HTR-8/SVneo (cell line): ENCODE measurements at regions not wholly inside any gene's neighbourhood (a gene's known extent, or its start where the extent isn't known, plus 50 kb on each side); places are given as distances from the start of the nearest gene placed in this dataset.

Source experiments
- DNase-seq: peaks from one replicate; pipeline ENCODE4 v3.0.0; 2011; ENCODE audit warnings: low spot score, mixed read lengths; ENCODE audit not compliant: insufficient read length
- FAIRE-seq: peaks from 2 replicates; lab custom pipeline; 2011; peaks lifted over from hg19 to GRCh38; lab: Jason Lieb, UNC

DNA sequence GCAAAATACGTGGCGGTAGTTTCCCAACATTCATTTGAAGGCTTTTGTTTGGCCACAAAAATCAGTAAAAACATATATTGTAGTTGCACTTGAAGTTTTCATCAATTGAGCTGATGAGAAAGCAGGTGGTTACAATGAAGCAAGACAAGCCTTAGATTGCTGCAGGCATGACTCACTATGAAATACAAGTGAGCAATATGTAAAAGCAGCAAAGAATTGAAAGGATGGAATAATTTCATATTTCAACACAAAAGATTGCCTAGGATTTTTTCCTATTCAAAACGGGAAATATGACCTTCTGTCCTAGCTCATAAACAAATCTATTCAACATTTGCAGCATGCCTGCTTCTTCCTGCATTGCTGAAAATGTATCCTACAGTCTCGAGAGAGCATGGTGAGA, 190.9 kb upstream of the BANK1 start:
- no peak for DNase-seq
- no peak for FAIRE-seq

DNA sequence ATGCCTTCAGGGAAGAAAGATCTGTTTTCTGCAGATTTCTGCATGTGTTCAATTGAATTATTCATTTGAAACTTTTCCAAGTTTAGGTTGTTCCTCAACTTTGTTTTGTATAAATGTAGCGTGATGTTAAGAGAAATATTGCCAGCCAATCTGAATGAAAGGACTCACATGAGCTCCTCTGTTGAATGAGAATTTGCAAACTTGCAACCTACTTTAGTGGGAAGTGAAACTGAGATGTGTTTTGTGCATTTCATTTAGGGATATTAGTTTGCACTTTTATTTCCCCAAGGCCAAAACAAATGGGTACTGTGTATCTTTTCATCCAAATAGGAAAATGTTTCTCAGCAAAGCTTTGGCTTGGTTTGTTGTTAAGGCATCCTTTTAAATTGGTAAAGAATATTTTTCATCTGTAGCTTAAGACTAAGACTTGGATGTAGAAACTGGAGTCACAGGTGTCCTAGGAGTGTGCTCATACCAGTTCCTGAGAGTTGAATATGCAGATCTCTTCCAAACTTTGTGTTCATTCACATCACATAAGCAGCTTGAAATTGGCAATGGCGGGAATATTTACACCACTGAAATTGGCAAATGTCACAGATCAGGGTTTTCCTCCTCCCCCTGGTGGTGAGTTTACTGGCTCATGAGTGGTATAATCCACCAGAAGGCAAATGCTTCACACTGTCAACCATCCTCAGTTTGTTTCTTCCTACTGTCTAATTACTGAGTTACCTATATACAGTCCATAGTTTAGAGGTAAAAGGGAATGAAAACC, 193.6 kb upstream of the BANK1 start:
- FAIRE-seq (no peak), DNase-seq (no peak)

DNA sequence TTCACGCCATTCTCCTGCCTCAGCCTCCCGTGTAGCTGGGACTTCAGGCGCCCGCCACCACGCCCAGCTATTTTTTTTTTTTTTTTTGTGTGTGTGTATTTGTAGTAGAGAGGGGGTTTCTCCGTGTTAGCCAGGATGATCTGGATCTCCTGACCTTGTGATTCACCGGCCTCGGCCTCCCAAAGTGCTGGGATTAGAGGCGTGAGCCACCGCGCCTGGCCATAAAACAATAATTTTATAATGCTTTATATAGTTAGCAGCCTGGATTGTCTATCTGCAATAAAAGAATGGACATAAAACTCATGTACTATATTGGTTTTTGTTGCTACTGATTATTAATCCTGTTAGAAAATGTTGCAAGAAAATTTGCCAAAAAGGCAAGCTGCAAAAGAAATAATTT, 195.9 kb upstream of the BANK1 start:
- no peak for FAIRE-seq

DNA sequence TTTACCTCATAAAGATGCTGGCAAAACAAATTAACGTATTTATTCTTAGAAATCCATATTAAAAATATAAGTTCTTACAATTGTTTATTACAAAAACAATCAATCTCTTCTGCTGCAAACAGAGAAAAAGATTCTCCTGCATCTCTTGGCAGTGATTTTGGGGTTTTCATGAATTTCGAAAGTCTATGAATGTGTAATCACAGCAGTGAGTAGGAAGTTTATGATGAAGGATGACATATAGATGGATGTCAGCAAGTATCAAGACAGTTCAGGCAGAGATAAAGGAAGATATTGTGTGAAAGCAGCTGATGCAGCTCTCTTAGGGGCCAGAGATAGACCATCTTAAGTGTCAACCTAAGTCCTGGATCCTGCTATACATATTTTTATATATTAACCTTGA, 196.9 kb upstream of the BANK1 start:
- no peak for FAIRE-seq
- DNase-seq = no peak

More for the DNA sequence above, 195.9 kb upstream of the BANK1 start:
- no peak for DNase-seq

DNA sequence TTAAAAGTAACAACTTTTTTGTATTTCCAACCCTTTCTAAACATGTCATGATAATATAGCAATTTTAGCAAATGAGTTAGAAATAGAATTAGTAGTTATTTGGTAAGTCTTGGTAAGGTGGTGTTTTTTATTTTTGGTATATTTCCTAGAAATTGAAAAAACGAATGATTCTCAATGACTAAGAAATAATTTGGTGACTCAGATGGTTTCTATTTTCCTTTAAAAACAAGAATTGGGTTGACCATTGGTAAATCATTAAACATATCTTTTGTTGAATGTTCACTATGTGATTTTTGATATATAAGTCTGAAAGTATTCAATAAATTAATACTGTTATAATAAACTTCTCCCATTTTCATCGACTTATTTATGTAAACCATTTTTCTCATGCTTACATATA, 206.2 kb upstream of the BANK1 start:
- DNase-seq (no peak), FAIRE-seq (no peak)

DNA sequence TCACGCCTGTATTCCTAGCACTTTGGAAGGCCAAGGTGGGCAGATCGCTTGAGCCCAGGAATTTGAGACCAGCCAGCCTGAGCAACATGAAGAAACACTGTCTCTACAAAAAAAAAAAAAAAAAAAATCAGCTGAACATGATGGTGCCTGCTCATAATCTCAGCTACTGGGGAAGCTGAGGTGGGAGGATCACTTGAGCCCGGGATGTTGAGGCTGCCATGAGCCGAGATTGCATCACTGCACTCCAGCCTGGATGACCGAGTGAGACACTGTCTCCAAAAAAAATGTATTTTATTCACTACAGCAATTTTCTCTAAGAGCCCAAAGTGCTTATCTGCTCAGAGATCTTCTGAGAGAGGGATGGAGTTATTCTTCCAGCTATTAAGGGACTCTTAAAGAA, 215.8 kb upstream of the PPP3CA start:
- DNase-seq (no peak), FAIRE-seq (no peak)

DNA sequence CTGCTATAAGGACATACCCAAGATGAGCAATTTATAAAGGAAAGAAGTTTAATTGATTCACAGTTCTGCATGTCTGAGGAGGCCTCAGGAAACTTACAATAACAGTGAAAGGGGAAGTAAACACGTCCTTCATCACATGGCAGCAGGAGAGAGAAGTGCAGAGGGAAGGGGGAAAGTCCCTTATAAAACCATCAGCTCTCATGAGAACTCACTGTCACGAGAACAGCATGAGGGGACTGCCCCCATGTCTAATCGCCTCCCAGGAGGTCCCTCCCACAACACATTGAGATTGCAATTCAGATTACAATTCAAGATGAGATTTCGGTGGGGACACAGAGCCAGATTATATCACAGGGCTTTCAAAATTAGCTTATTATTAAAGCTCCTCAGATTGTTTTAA, 209.5 kb upstream of the PPP3CA start:
- FAIRE-seq (no peak), DNase-seq (no peak)

DNA sequence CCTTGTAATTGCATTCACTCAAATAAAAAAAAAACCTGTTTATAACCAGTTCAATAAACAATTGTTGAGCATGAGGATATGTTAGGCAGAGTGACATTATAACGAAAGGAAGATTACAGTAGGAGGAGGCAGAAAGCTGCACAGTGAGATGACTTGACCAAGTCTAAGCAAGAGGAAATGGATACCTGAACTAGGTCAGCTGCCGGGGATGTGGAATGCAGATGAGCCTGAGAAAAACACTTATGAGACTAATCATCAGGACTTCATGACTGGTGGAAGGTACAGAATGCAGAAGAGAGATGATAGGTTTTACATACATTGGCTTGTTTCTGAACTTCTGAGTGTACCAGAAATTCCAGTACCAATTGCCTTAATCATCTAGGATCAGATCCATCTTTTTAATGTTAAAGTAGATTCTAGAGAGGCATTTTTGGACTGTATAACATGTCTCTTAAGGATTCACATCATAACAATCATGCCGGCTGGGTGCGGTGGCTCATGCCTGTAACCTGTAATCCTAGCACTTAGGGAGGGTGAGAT, 208.1 kb upstream of the PPP3CA start:
- DNase-seq (no peak), FAIRE-seq (no peak)

DNA sequence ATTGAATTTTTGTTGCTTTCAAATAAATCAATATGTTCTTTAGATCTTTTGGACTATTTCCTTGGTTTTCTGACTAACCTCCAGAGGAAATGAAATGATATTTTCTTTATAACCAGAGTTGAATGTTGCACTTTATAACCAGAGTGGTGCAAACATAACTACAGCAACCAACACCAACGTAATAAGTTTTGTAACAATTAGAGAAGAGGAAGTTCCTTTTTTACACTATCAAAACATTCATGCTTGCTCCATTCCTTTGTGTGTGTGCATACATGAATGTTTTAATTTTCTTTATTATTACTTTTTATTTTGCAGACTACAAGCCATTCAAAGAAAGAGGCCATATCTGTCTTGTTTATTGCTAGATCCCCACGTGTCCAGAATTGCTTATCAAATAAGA, 193.0 kb upstream of the PPP3CA start:
- DNase-seq (no peak), FAIRE-seq (no peak)

DNA sequence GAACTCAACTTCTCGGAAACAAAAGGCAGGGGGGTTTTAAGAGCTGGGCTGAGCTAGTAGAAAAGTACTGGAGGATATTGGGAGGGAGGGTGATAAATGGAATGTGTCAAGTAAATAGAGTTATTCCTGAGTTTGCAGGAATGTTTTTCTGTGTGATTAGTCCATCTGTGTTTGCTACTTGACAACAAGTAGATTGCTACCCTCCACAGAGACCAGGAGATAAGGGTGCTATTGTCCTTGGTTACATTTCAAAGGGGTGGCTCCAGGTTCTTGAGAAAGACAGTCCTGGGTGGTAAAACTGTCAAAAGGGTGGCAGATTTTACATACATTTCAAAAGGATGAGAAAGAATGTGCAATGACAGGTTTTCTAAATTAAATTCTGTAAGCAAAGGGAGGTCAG, 181.2 kb upstream of the PPP3CA start:
- DNase-seq (no peak), FAIRE-seq (no peak)

DNA sequence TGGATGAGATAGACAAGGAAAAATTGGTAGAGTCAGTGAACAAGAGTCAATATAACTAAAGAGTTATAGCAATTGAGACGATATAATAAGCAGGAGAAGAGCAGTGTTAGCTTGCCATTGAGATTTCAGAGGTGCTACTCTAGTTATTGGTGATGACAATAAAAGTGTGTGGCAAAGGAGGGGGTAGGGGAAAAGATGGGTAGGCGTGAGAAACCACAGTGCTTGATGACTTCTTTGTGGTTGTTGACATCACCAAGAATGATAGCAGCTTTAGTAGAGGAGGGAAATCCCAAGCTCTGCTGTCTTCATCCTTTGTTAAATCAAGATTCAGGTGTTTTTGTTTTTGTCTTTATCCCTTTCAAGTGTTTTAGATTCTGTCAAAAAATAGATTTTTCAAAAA, 179.9 kb upstream of the PPP3CA start:
- DNase-seq (no peak), FAIRE-seq (no peak)

DNA sequence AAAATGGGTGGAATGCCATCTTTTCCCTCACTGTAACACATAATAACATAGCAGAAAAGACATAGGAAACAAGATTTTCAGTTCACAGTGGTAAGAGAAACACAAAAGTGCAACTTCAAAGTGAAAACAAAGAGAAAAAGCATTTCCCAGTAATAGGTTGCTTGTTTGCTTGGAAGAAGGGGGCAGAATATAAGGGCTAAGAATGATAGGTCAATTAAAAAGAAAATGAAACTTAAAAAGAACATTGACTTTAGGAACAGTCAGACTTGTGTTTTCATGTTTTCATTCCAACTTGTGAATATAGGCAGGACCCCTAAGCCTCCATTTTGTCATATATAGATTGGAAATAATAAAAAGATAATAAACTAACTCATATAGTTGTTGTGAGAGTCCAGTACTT, 168.2 kb upstream of the PPP3CA start:
- FAIRE-seq (no peak), DNase-seq (no peak)

DNA sequence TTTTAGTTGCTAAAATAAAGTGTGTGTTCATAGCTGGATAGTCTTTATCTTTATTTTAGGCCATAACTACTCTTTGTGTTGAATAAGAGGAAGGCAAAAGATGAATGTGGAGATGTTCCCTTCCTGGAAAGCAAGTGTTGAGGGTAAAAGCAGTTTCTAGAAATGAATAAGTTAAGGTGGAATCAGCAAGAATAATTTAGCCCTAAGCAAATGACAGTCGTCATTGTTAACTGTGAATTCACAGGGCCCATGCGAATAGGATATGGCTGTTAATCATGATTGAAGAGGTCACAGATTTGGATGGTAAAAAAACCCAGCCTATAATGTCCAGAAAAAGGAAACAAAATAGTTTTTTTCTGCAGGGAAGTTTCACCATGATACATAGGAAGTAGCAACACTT, 167.8 kb upstream of the PPP3CA start:
- FAIRE-seq = no peak
- DNase-seq = no peak

DNA sequence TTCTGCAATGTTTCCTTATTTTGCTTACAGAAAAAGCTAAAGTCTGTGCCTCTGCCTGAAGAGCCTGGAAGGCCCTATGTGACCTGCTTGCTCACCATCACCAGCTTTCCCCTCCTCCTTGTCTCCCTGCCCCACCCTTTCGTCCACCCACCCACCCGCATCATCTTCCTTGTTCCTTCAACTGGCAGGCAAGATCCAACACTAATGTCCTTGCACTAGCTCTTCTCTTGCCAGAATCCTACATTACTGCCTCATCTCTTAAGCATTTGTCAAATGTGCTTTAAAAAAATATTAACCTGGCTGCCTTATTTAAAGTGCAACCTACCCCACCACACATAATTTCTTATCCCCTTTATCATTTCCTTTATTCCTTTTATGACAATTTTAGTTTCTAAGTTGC, 165.1 kb upstream of the PPP3CA start:
- FAIRE-seq = no peak

DNA sequence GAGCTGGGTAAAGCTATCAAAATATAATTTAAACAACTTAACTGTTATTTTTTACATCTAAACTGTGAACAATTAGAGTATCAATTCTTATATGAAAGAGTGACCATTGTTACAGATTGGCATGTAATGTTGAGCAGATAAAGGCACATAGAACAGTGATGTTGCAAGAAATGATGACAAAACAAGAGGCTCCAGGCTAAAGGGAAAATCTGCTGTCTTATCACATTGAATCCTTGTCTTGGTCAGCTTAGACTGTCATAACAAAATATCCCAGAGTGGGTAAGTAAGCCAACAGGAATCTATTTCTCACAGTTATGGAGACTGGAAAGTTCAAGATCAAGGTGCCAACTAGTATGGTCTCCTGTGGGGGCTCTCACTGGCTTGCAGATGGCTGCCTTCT, 154.1 kb upstream of the PPP3CA start:
- FAIRE-seq (no peak), DNase-seq (no peak)

More for the DNA sequence above, 165.1 kb upstream of the PPP3CA start:
- DNase-seq = no peak

DNA sequence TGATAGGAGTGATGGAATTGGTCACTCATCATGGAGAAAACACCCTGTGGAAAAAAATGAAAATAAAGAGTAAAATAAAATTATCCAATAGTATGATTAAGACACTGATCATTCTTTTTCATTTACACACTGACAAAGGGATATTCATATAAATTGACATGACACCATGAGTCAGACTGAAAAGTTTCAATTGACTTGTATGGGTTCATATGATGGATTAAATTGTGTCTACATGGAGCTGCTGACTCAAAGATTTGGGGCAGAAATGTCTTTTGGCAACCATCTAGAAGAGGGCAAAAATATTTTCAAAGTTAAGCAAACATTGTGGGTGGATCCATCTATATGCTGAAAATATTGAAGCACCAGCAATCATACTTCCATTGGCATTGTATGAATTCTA, 153.4 kb upstream of the PPP3CA start:
- FAIRE-seq = no peak
- DNase-seq = no peak

DNA sequence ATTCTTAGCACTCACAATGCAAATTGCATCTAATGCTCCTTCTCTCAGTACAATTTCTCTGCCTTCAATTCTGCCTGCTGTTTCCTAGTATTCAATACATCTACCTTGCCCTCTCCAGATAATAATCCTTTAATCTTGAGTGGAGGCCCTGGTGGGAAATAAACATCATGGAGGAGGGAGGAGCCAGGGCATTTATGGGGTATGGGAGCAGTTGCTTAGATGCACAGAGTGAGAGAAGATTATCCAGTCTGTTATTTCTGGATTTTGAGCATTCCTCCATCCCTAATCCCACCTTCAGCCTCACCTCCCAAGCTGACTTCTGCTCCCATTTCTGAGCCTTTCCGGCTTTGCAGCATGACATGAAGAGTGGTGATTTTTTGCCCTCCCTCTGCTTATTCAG, 127.9 kb upstream of the PPP3CA start:
- DNase-seq (no peak), FAIRE-seq (no peak)

DNA sequence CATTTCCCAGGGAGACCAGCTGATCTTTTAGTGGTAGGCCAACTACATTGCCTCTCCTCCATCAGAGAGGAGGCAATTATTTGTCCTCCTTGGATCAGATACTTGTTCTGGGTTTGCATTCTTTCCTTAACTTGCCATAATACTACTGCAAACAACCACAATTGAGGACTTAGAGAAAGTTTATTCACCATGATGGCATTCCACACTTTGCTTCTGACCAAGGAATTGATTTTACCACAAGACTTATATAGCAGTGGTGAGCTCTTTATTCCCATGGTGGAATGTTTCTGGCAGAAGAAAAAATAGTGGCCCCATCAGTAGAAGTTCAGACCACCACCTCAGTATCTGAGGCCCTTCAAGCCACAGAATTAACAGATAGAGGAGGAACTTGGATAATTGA, 123.9 kb upstream of the PPP3CA start:
- no peak for FAIRE-seq
- no peak for DNase-seq

DNA sequence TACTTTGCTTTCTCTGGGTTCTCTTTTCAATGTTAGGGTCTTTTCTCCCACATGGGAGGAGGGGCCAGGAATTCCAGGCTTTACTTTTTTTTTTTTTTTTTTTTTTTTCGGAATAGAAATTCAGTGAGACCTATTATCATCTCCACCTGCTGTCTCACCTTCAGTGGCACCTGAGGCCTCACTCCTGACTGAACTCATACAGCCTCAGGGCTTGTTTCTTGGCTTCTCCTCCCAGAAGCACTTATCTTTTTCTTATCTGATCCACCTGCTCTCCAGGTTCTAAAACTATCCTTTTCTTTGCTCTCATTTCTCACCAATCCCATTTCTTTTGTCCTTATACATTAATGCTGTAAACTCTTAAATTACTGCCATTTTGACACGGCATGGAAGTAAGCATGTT, 117.3 kb upstream of the PPP3CA start:
- no peak for FAIRE-seq
- DNase-seq = no peak

DNA sequence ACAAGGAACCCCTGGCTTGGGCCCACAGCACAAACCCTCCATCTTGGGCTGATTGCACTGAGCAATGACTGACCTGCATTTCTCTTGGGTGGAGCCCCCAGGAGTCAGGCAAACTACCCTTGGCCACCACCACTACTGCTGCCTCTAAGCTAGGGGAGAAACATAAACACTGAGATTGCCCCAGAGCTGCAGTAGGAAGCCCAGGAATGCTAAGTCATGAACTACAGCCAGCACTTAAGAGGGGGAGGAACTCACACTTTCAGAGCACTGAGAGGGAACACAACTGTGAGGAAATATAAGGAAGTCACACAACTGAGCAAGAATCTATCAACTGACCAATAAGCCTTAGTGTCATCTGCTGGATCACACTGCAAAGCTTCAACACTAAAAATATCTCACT, 111.6 kb upstream of the PPP3CA start:
- DNase-seq (no peak), FAIRE-seq (no peak)

DNA sequence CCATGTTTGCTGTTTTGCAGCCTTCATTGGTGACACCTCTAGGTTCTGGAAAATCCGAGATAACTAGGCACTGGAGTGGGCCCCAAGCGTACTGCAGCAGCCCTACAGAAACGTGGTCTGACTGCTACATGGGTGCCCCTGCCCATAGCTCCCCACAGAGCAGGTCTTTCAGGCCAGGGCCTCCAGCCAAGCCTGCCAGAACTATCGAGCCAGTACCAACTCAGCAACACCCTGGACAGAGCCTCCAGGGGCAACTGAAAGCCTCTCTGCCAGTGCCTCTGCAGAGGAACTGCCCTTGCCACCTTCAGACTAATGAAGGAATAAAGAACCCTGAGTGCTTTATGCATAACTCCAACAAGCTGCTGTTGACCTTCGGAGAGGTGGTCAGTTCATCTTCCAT, 111.1 kb upstream of the PPP3CA start:
- DNase-seq (no peak), FAIRE-seq (no peak)

DNA sequence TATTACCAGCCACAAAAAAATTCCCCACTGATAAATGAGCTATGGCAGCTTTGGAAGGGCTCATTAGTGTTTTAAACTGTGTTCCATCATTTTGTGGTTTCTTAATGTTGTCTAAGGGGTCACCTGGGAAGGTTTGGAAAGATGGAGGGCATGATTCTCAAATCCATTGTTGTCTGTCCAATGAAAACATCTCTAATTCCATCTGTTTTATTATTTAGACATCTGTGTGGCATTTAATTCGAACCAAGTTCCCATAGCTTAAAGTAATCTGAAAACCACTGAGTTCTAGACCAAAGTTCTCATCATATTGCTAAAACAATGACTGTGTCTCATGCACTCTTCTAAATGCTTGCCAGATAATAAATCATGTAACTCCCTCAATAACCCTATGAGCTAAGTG, 103.8 kb upstream of the PPP3CA start:
- DNase-seq (no peak), FAIRE-seq (no peak)
